ENCODE measurements at regions not wholly inside any gene's neighbourhood (a gene's known extent, or its start where the extent isn't known, plus 50 kb on each side); places are given as distances from the start of the nearest gene placed in this dataset.
A peak's percentile ranks its signal among the peaks of the same experiment; 100 is the strongest.
"Not testable (repeated sequence)": the region's sequence is repeated elsewhere in the genome, so short reads cannot be mapped to it uniquely, and the experiment has no call there.

GRCh38 chr9:85792057-85792456 lies 50.3 kb upstream of the AGTPBP1 start:
- TF ChIP-seq CTCF (IDR thresholded peaks at IDR 0.05; ENCODE audit: partially characterized antibody, unreplicated experiment): peak; percentile 60
- not testable (repeated sequence) for DNase-seq; H3K27ac Mint-ChIP-seq (ENCODE audit: unreplicated experiment); H3K4me3 Mint-ChIP-seq (ENCODE audit: unreplicated experiment); H3K9me3 Mint-ChIP-seq (ENCODE audit: unreplicated experiment); H3K4me1 Mint-ChIP-seq (ENCODE audit: low read depth, unreplicated experiment); H3K36me3 Mint-ChIP-seq (ENCODE audit: unreplicated experiment); H3K27me3 Mint-ChIP-seq (ENCODE audit: unreplicated experiment)

GRCh38 chr9:85802978-85803695 lies 61.4 kb upstream of the AGTPBP1 start:
- H3K4me1 Mint-ChIP-seq (ENCODE audit: low read depth, unreplicated experiment); DNase-seq; H3K27me3 Mint-ChIP-seq (ENCODE audit: unreplicated experiment); H3K9me3 Mint-ChIP-seq (ENCODE audit: unreplicated experiment); H3K4me3 Mint-ChIP-seq (ENCODE audit: unreplicated experiment); H3K27ac Mint-ChIP-seq (ENCODE audit: unreplicated experiment); H3K36me3 Mint-ChIP-seq (ENCODE audit: unreplicated experiment): not testable (repeated sequence)

DNA sequence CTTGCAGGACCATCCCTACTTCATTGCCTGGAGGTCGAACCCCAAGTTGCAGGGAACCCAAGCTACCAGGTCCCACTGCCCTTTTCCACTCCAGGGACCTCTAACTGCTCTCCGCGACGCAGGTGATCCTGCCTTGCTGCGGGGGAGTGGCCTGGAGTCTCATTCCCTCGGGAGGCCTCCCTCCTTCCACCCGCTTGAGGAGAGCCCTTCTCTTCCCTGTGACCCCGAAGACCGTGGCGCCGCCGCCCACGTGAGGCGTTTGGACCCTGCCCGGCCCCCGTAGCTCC lies 63.0 kb upstream of the AGTPBP1 start:
- not testable (repeated sequence) for H3K36me3 Mint-ChIP-seq (ENCODE audit: unreplicated experiment); H3K9me3 Mint-ChIP-seq (ENCODE audit: unreplicated experiment); H3K27me3 Mint-ChIP-seq (ENCODE audit: unreplicated experiment); H3K4me1 Mint-ChIP-seq (ENCODE audit: low read depth, unreplicated experiment); H3K4me3 Mint-ChIP-seq (ENCODE audit: unreplicated experiment); DNase-seq
- H3K27ac Mint-ChIP-seq (ENCODE audit: unreplicated experiment): peak overlapping the region; percentile 22

DNA sequence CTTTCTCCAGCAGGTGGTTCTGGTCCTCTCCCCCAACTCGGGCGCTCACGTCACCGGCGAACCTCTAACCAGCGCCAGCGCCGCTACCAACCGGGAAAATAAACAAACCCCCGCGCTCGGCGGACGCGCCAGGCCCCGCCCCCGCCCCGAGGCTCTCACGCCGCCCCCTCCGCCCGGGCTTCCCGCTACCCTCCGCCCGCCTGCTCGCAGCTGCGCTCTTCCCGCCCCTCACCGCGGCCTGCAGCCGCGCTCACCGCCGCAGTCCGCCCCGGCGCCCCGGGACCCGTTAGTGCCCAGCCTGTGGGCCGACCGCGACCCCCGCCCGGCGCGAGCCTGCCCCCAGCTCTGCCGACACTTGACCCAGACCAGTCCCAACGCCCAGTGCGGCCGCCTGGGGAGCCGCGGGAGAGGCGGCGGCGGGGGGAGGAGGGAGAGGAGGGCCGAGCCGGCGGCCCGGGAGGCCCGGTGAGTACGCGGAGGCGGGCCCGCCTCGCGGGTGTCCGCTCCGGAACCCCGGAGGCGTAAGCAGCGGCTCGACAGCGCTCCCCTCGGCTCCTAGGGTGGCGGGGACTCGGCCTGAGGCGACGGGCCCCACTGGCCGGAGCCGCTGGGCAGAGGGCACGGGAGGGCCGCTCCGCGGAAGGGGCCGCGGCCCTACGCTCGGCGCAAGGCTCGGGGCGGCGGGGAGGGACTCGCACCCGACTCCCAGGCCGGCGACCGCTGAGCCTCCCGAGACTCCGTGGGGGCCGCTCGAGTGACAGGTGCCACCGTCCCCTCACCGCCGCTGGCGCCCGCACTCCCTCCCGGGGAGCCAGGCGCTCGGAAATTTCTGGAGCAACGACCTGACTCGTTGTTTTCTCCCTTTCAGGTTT lies 63.6 kb upstream of the AGTPBP1 start:
- peak; percentile 77 for DNase-seq
- H3K36me3 Mint-ChIP-seq (ENCODE audit: unreplicated experiment); H3K27me3 Mint-ChIP-seq (ENCODE audit: unreplicated experiment); H3K4me1 Mint-ChIP-seq (ENCODE audit: low read depth, unreplicated experiment); H3K9me3 Mint-ChIP-seq (ENCODE audit: unreplicated experiment): not testable (repeated sequence)
- Mint-ChIP-seq H3K27ac (ENCODE audit: unreplicated experiment) (peak overlapping the region; percentile 86), H3K4me3 (ENCODE audit: unreplicated experiment) (peak overlapping the region; percentile 96)

DNA sequence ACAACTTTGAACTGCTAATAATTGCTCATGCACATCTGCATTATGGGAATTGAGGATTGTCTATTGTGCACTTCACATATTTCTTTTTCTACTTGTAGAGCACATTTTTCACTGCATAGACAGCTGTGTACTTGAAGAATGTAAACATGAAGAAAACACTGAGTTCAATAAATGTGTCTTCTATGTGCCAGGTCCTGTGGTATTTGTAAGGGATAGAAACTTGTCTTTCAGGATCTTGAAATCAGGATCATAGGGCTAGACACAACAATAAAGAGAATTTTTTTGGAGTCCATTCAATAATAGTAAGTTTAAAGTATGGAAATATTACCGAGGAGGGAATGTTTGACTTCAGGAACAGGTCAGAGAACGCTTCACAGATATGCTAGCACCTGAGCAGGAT lies 66.6 kb upstream of the AGTPBP1 start:
- DNase-seq; H3K36me3 Mint-ChIP-seq (ENCODE audit: unreplicated experiment); H3K4me3 Mint-ChIP-seq (ENCODE audit: unreplicated experiment); H3K9me3 Mint-ChIP-seq (ENCODE audit: unreplicated experiment); H3K4me1 Mint-ChIP-seq (ENCODE audit: low read depth, unreplicated experiment); H3K27ac Mint-ChIP-seq (ENCODE audit: unreplicated experiment); H3K27me3 Mint-ChIP-seq (ENCODE audit: unreplicated experiment): not testable (repeated sequence)

DNA sequence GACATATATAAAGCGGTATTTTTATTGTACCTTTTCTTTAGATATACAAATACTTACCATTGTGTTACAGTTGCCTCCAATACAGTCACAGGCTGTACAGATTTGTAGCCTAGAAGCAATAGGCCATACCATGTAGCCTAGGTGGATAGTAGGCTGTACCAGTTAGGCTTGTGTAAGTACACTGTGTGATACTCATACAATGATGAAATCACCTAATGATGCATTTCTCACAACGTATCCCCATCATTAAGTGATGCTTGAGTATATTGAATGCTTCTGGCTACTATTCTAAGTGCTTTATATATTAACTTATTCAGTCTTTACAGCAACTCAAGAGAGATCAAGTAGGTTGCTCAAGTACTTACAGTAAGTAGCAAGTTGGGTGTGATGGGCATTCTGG lies 71.6 kb upstream of the AGTPBP1 start:
- H3K4me3 Mint-ChIP-seq (ENCODE audit: unreplicated experiment); DNase-seq; H3K9me3 Mint-ChIP-seq (ENCODE audit: unreplicated experiment); H3K27me3 Mint-ChIP-seq (ENCODE audit: unreplicated experiment); H3K27ac Mint-ChIP-seq (ENCODE audit: unreplicated experiment); H3K4me1 Mint-ChIP-seq (ENCODE audit: low read depth, unreplicated experiment); H3K36me3 Mint-ChIP-seq (ENCODE audit: unreplicated experiment): not testable (repeated sequence)

- DNase-seq; H3K27ac Mint-ChIP-seq (ENCODE audit: unreplicated experiment); H3K9me3 Mint-ChIP-seq (ENCODE audit: unreplicated experiment); H3K36me3 Mint-ChIP-seq (ENCODE audit: unreplicated experiment); H3K27me3 Mint-ChIP-seq (ENCODE audit: unreplicated experiment); H3K4me3 Mint-ChIP-seq (ENCODE audit: unreplicated experiment); H3K4me1 Mint-ChIP-seq (ENCODE audit: low read depth, unreplicated experiment): not testable (repeated sequence)
Measured at GRCh38 chr9:85814800-85815199, 73.0 kb upstream of the AGTPBP1 start.

DNA sequence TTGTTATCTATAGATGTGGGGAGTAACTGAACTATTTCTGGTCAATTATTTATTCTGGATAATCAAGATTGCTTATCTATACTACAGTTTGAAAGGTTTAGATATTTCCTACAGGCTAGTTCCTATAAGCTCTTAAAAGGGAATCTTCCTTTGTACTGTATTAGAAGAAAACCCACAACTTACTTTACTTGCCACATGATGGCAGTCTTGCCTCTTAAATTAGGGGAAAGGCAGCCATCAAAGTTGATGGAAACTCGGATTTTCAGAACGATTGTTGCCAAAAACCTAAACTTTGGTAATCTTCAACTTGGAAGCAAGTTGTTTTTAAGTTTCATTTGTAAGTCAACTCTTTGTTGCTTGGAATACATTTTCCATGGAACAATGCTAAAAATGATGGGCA lies 77.2 kb upstream of the AGTPBP1 start:
- not testable (repeated sequence) for H3K36me3 Mint-ChIP-seq (ENCODE audit: unreplicated experiment); DNase-seq; H3K9me3 Mint-ChIP-seq (ENCODE audit: unreplicated experiment); H3K27ac Mint-ChIP-seq (ENCODE audit: unreplicated experiment); H3K4me3 Mint-ChIP-seq (ENCODE audit: unreplicated experiment); H3K4me1 Mint-ChIP-seq (ENCODE audit: low read depth, unreplicated experiment); H3K27me3 Mint-ChIP-seq (ENCODE audit: unreplicated experiment)
- peak; percentile 31 for TF ChIP-seq CTCF (IDR thresholded peaks at IDR 0.05; ENCODE audit: partially characterized antibody, unreplicated experiment)

DNA sequence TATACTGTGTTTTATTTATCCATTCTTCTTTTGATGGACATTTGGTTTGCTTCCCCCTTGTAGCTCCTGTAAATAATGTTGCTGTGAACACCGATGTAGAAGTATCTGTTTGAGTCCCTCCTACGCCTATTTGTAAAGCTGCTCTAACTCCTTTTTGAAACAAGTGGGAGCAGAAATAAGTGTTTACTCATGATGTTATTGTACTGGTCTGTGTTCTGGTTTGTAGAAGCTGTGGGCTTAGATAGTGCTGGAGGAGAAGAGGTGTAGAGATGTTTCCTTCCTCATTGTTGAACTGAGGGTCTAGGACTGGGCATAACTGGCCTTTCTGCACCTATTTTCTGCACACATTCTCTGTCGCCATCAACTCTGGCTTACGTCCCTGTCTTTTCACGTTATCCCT lies 78.8 kb upstream of the AGTPBP1 start:
- not testable (repeated sequence) for H3K9me3 Mint-ChIP-seq (ENCODE audit: unreplicated experiment); H3K27ac Mint-ChIP-seq (ENCODE audit: unreplicated experiment); H3K4me3 Mint-ChIP-seq (ENCODE audit: unreplicated experiment); H3K4me1 Mint-ChIP-seq (ENCODE audit: low read depth, unreplicated experiment); DNase-seq; H3K36me3 Mint-ChIP-seq (ENCODE audit: unreplicated experiment); H3K27me3 Mint-ChIP-seq (ENCODE audit: unreplicated experiment)

GRCh38 chr9:85824949-85825348 lies 83.2 kb upstream of the AGTPBP1 start:
- H3K36me3 Mint-ChIP-seq (ENCODE audit: unreplicated experiment); H3K27me3 Mint-ChIP-seq (ENCODE audit: unreplicated experiment); DNase-seq; H3K4me1 Mint-ChIP-seq (ENCODE audit: low read depth, unreplicated experiment); H3K9me3 Mint-ChIP-seq (ENCODE audit: unreplicated experiment); H3K27ac Mint-ChIP-seq (ENCODE audit: unreplicated experiment); H3K4me3 Mint-ChIP-seq (ENCODE audit: unreplicated experiment): not testable (repeated sequence)
